GM18511 (cell line): ENCODE measurements at regions not wholly inside any gene's neighbourhood (a gene's known extent, or its start where the extent isn't known, plus 50 kb on each side); places are given as distances from the start of the nearest gene placed in this dataset.
"Not testable (repeated sequence)": the region's sequence is repeated elsewhere in the genome, so short reads cannot be mapped to it uniquely, and the experiment has no call there.

Experiments
- ATAC-seq: cut with Tn5 transposase; IDR thresholded peaks from one replicate; pipeline ENCODE4 v1.9.1; 2021; ENCODE audit warnings: mild to moderate bottlenecking, moderate library complexity; ENCODE audit not compliant: unreplicated experiment

DNA sequence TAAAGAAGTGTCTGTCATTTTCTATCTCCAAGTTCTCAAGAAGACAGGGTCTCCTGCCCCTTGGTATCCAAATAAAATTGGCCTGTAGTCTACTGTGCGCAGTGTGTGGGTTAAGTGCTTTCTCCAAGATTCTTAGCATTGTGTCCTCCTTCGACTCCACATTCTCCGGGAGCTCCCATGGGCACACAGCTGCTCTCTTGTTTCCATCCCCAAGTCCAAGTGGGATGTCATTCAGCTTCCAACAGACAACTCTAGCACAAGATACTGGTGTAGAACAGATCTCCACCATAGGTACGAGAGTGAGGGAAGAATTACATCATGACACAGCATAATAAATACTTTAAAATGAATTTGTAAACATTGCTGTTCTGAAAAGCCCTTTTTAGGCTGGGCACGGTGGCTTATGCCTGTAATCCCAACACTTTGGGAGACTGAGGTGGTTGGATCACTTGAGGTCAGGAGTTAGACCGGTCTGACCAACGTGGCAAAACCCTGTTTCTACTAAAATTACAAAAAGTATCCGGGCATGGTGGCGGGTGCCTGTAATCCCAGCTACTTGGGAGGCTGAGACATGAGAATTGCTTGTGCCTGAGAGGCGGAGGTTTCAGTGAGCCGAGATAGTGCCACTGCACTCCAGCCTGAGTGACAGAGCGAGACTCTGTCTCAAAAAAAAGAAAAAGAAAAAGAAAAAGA lies 196.2 kb downstream of the C9orf152 start:
- no peak for ATAC-seq

GRCh38 chr9:110013064-110013463 lies 194.9 kb downstream of the C9orf152 start:
- ATAC-seq: no peak

DNA sequence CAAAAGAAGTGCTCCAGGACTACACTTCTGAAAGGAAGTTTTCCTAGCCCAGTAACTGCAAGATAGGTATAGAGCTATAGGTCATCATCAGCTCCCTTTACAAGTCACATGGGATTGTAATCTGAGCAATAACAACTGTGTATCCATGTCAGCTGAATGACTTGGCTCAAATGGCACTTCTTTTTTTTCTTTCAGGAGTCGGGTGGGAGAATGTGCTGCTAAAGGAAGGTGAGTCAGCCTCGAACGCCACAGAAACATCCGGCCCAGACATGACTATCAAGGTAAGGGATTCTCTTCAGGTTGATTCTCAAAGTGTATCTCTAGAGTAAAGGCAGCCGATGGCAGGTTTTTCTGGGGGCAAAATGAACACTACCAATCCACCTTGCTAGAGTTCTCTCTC lies 192.2 kb downstream of the C9orf152 start:
- ATAC-seq: no peak

DNA sequence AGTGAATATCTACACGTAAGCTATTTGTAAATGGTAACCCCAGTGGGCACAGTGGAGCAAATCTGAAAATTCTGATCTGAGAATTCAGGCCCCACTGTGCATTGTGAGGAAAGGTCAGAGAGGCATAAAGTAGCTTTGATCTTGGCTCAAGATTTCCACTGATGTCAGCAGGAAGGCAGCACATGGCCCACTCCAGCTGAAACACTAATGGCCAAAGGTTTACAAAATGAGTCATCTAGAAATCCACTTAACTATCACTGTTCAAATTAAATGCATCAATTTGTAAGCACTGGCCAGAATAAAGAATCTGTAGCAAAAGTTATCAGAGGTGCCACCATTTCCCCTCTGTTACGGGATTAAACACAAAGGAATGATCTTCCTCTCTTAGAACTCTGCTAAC lies 191.6 kb downstream of the C9orf152 start:
- ATAC-seq: no peak

DNA sequence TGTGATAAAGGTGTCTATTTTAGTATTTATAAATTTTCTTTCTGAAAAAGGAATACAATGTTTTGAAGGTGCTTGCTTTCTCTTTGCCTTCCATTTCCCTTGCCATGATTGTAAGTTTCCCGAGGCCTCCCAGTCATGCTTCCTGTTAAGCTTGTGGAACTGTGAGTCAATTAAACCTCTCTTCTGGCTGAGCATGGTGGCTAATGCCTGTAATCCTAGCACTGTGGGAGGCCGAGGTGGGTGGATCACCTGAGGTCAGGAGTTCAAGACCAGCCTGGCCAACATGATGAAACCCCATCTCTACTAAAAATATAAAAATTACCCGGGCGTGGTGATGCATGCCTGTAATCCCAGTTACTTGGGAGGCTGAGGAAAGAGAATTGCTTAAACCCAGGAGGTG lies 187.7 kb downstream of the C9orf152 start:
- not testable (repeated sequence) for ATAC-seq

GRCh38 chr9:110021891-110022290 lies 186.1 kb downstream of the C9orf152 start:
- peak; percentile 97 for ATAC-seq

DNA sequence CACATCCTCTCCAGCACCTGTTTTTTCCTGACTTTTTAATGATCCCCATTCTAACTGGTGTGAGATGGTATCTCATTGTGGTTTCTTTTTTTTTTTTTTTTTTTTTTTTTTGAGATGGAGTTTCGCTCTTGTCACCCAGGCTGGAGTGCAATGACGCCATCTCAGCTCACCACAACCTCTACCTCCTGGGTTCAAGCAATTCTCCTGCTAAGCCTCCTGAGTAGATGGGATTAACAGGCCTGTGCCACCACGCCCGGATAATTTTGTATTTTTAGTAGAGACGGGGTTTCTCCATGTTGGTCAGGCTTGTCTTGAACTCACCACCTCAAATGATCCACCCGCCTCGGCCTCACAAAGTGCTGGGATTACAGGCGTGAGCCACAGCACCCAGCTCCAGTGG lies 184.7 kb downstream of the C9orf152 start:
- ATAC-seq: not testable (repeated sequence)

DNA sequence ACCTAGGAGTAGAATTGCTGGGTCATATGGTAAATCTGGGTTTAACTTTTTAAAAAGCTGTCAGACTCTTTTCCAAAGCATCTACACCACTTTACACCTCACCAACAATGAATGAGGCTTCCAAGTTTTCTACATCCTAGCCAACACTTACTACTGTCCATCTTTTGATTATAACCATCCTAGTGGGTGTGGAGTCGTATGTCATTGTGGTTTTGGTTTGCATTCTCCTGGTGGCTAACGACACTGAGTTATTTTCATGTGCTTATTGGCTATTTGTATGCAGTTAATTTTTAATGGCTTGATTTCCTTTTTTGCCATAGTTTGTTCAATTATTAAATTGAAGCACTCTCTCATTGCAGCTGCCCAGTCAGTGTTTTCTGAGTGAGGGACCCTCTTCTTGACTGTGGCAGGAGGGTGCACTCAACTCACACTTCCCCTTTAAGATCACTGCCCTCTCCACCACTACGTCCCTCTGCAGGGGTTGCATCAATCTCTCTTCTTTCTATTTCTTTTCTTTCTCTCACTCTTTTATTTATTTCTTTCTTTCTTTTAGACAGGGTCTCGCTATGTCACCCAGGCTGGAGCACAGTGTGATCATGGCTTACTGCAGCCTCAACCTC lies 182.3 kb downstream of the C9orf152 start:
- no peak for ATAC-seq

DNA sequence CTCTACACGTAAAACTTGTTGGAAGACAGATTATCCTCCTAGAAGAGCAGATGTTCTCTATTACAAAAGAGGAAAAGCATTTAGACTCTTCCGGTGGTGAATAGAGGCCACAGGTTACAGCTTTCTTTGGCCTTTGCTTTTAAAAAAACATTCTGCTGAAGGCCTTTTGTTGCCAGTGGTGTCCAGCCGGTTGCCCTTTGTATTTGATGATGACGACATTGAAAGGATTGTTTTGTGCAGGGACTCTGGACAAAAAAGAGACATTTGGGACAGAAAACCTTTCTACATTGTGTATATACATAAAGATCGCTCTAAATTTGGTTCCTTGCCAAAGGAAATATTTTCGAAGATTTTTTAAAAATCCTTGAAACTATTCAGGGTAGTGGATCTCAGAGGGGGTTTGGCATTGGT lies 180.3 kb downstream of the C9orf152 start:
- ATAC-seq: no peak

DNA sequence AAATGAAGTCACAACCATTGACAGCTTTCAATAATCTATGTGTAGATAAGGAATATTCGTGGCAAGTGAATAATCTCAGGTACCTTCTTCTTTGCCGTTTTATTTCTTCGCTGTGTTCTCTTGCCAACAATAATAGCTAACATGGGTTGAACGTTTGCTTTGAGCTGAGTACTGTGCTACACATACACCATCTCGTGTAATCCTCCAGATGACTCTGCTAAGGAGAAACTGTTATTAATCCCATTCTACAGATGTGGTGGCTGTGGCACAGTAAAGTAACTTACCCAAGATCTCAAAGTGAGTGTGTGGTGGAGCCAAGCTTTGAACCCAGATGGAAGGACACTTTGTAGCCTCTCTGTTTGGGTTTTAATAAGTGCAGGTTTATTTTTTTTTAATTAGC lies 179.7 kb downstream of the C9orf152 start:
- no peak for ATAC-seq

DNA sequence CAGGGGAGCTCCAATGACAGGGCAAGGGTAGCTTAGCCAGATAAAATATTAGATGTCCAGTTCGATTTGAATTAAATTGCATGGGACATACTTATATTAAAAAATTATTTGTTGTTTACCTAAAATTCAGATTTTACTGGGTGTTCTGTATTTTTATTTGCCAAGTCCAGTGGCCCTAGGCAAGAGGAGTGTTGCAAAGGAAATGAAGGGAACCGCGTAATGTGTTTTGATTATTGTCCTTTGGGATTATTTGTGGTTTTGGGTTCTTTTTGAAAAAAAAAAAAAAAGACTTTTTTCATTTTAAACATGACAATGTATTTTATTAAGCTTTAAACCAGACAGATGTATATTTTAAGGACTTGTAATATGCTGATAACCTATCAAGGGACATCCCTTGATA lies 179.3 kb downstream of the C9orf152 start:
- ATAC-seq: no peak

DNA sequence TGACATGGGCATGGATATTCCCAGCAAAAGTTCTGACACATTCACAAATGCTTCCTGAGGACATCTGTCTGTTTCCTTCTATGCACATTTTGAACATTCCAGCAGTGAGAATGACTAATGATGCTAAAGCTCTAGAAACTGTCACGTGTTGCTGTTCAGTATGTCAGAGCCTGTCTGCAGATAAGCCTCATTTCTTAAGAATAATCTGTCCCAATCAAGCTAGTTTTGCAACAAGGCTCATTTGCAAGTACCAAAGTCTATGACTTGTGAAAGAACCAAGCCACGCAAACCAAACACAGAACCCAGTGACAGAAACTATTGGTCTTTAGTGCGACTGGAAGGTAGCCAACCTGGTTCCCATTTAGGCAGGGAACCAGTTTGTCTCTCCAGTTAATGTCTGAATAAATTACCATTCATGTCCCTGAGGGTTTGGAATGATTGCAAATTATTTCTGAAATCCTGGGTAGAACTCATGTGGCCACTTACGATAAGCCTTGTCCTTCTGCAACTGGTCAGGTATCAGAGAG lies 178.5 kb downstream of the C9orf152 start:
- ATAC-seq: no peak

DNA sequence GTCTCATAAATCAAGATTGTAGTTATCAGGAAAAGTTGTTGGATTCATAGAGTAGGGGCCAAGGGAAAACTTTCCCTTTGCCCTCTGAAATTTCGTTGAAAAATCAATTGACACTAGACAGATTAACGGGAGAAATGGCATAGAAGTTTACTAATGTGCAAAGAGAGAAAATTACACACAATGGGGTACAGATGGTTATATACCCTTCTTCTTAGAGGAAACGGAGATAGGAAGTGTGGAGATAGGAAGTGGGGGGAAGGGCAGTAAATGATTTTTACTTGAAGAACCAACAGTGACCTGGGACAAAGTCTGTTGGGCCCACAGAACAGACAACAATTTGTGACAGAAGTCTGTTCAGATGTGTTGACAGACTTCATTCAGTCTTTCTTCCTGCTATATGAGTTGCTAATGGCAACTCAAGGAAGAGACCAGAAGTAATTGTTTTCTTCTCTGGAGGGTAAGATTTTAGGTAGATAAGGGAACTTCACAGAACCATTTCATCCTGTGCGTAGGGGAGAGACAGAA lies 177.9 kb downstream of the C9orf152 start:
- no peak for ATAC-seq

- no peak for ATAC-seq
Measured at GRCh38 chr9:110030632-110031031, 177.3 kb downstream of the C9orf152 start.

DNA sequence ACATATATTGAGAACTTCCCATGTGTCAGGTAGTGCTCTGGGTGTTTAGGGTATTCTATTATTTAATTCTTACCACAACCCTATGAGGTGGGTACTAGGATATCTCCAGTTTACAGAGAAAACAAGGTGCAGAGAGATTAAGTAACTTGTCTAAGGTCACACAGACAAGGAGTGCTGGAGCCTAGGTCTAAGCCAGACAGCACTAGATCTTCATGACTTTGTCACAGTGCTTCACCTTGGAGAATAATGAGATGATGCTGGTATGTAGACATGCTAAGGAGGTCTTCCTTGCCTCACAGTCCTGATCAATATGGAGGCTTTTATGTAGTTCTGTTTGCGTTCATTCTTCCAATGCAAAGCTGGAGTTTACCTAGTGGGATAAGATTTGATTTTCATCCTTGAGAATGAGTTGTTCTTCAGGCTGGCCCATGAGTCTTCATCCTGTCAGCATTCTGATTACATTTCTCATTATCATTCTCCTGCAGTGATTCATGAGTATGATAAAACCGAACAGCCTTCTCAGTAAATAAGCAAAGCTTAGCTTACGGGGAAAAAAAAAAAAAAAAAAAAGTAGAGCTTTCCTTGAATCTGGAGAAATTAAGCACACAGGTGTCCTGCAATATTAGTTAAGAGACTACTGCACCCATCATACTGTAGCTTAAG lies 176.3 kb downstream of the C9orf152 start:
- ATAC-seq: no peak

DNA sequence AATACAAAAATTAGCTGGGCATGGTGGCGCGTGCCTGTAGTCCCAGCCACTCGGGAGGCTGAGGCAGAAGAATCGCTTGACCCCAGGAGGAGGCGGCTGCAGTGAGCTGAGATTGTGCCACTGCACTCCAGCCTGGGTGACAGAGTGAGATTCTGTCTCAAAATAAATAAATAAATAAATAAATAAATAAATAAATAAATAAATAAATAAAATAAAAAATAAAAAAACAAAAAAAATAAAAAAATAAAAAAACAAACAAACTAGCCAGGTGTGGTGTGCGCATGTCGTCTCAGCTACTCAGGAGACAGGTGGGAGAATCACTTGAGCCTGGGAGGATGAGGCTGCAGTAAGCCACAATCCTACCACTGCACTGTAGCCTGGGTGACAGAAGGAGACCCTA lies 175.4 kb downstream of the C9orf152 start:
- not testable (repeated sequence) for ATAC-seq

GRCh38 chr9:110033869-110034268 lies 174.1 kb downstream of the C9orf152 start:
- no peak for ATAC-seq

- no peak for ATAC-seq
Measured at GRCh38 chr9:110036286-110036685, 171.7 kb downstream of the C9orf152 start.

- no peak for ATAC-seq
Measured at GRCh38 chr9:110040788-110041187, 167.2 kb downstream of the C9orf152 start.

GRCh38 chr9:110041452-110041851 lies 166.5 kb downstream of the C9orf152 start:
- ATAC-seq: no peak

- no peak for ATAC-seq
Measured at GRCh38 chr9:110047232-110047954, 160.6 kb downstream of the C9orf152 start.
